Endothelial cell of umbilical vein (primary cell): ENCODE measurements at regions not wholly inside any gene's neighbourhood (a gene's known extent, or its start where the extent isn't known, plus 50 kb on each side); places are given as distances from the start of the nearest gene placed in this dataset.

Source experiments
- EZH2 ChIP-seq: IDR thresholded peaks from 2 replicates; pipeline ENCODE4 v1.6.1; 2012; ENCODE audit warnings: borderline replicate concordance, low read depth, mild to moderate bottlenecking, moderate library complexity, low read length, inconsistent platforms; ENCODE audit not compliant: severe bottlenecking
- MYC ChIP-seq: IDR thresholded peaks from one replicate; pipeline ENCODE4 v1.6.1; 2011; ENCODE audit warnings: mild to moderate bottlenecking, low read depth, low read length
- POLR2A ChIP-seq: IDR thresholded peaks from 2 replicates; pipeline ENCODE4 v1.6.1; 2012; ENCODE audit warnings: low read depth, mild to moderate bottlenecking, control low read depth, low read length
- POLR2AphosphoS5 ChIP-seq: IDR thresholded peaks from 2 replicates; pipeline ENCODE4 v1.6.1; 2012; ENCODE audit warnings: low read depth, mild to moderate bottlenecking, control low read depth, low read length, moderate library complexity; ENCODE audit not compliant: insufficient read depth
- TF ChIP-seq, protein P1 (sequence below), 2 donors: IDR thresholded peaks; 1 replicate in 1 of 2; 2 replicates in 1 of 2; pipeline ENCODE4 v1.5.1; 2011; ENCODE audit warnings: low read length in 2 of 2, mild to moderate bottlenecking in 2 of 2, moderate library complexity in 2 of 2, control low read depth in 1 of 2, inconsistent platforms in 1 of 2, low read depth in 1 of 2; ENCODE audit not compliant: insufficient read depth in 1 of 2; ENCODE audit errors: extremely low read depth in 1 of 2

- TF ChIP-seq, protein P1, sequence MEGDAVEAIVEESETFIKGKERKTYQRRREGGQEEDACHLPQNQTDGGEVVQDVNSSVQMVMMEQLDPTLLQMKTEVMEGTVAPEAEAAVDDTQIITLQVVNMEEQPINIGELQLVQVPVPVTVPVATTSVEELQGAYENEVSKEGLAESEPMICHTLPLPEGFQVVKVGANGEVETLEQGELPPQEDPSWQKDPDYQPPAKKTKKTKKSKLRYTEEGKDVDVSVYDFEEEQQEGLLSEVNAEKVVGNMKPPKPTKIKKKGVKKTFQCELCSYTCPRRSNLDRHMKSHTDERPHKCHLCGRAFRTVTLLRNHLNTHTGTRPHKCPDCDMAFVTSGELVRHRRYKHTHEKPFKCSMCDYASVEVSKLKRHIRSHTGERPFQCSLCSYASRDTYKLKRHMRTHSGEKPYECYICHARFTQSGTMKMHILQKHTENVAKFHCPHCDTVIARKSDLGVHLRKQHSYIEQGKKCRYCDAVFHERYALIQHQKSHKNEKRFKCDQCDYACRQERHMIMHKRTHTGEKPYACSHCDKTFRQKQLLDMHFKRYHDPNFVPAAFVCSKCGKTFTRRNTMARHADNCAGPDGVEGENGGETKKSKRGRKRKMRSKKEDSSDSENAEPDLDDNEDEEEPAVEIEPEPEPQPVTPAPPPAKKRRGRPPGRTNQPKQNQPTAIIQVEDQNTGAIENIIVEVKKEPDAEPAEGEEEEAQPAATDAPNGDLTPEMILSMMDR (IDR thresholded peaks at IDR 0.05; ENCODE audit: extremely low read depth in 1 of 2, insufficient read depth in 1 of 2, low read depth in 1 of 2, low read length in 2 of 2) = no peak
- TF ChIP-seq POLR2A = no peak
- TF ChIP-seq EZH2 = no peak
- TF ChIP-seq POLR2AphosphoS5 = no peak
- no peak for TF ChIP-seq MYC
Observed at GRCh38 chr5:141771031-141771430, 89.0 kb upstream of the ARAP3 start.
